K562 (cell line): ENCODE measurements at regions not wholly inside any gene's neighbourhood (a gene's known extent, or its start where the extent isn't known, plus 50 kb on each side); places are given as distances from the start of the nearest gene placed in this dataset.

Experiments
- TF ChIP-seq, protein P1 (sequence below): fragments of 200-600 bp; sonication (generic); IDR thresholded peaks from one replicate; pipeline ENCODE4 v1.6.1; 2012; ENCODE audit warnings: mild to moderate bottlenecking, low read depth, low read length, inconsistent platforms

DNA sequence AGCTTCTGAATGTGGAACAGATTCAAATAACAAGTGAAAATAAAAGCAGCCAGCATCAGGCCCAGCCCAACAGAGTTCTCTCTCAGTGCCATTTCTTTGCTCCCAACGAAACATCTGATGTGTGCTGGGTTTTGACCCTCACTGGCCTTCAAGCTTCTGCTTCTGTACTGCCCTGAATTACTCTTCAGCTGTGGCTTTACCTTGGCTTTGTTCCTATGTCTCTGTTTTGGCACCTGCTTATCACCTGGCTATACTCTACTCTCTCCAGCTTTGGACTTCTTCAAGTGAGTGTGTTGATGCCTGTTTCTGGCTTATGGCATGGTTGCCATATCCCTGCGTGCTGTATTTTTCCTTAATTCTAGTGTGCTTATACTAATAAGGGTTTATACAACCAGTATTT lies 768.3 kb downstream of the SORCS1 start (continued):
- TF ChIP-seq, protein P1, sequence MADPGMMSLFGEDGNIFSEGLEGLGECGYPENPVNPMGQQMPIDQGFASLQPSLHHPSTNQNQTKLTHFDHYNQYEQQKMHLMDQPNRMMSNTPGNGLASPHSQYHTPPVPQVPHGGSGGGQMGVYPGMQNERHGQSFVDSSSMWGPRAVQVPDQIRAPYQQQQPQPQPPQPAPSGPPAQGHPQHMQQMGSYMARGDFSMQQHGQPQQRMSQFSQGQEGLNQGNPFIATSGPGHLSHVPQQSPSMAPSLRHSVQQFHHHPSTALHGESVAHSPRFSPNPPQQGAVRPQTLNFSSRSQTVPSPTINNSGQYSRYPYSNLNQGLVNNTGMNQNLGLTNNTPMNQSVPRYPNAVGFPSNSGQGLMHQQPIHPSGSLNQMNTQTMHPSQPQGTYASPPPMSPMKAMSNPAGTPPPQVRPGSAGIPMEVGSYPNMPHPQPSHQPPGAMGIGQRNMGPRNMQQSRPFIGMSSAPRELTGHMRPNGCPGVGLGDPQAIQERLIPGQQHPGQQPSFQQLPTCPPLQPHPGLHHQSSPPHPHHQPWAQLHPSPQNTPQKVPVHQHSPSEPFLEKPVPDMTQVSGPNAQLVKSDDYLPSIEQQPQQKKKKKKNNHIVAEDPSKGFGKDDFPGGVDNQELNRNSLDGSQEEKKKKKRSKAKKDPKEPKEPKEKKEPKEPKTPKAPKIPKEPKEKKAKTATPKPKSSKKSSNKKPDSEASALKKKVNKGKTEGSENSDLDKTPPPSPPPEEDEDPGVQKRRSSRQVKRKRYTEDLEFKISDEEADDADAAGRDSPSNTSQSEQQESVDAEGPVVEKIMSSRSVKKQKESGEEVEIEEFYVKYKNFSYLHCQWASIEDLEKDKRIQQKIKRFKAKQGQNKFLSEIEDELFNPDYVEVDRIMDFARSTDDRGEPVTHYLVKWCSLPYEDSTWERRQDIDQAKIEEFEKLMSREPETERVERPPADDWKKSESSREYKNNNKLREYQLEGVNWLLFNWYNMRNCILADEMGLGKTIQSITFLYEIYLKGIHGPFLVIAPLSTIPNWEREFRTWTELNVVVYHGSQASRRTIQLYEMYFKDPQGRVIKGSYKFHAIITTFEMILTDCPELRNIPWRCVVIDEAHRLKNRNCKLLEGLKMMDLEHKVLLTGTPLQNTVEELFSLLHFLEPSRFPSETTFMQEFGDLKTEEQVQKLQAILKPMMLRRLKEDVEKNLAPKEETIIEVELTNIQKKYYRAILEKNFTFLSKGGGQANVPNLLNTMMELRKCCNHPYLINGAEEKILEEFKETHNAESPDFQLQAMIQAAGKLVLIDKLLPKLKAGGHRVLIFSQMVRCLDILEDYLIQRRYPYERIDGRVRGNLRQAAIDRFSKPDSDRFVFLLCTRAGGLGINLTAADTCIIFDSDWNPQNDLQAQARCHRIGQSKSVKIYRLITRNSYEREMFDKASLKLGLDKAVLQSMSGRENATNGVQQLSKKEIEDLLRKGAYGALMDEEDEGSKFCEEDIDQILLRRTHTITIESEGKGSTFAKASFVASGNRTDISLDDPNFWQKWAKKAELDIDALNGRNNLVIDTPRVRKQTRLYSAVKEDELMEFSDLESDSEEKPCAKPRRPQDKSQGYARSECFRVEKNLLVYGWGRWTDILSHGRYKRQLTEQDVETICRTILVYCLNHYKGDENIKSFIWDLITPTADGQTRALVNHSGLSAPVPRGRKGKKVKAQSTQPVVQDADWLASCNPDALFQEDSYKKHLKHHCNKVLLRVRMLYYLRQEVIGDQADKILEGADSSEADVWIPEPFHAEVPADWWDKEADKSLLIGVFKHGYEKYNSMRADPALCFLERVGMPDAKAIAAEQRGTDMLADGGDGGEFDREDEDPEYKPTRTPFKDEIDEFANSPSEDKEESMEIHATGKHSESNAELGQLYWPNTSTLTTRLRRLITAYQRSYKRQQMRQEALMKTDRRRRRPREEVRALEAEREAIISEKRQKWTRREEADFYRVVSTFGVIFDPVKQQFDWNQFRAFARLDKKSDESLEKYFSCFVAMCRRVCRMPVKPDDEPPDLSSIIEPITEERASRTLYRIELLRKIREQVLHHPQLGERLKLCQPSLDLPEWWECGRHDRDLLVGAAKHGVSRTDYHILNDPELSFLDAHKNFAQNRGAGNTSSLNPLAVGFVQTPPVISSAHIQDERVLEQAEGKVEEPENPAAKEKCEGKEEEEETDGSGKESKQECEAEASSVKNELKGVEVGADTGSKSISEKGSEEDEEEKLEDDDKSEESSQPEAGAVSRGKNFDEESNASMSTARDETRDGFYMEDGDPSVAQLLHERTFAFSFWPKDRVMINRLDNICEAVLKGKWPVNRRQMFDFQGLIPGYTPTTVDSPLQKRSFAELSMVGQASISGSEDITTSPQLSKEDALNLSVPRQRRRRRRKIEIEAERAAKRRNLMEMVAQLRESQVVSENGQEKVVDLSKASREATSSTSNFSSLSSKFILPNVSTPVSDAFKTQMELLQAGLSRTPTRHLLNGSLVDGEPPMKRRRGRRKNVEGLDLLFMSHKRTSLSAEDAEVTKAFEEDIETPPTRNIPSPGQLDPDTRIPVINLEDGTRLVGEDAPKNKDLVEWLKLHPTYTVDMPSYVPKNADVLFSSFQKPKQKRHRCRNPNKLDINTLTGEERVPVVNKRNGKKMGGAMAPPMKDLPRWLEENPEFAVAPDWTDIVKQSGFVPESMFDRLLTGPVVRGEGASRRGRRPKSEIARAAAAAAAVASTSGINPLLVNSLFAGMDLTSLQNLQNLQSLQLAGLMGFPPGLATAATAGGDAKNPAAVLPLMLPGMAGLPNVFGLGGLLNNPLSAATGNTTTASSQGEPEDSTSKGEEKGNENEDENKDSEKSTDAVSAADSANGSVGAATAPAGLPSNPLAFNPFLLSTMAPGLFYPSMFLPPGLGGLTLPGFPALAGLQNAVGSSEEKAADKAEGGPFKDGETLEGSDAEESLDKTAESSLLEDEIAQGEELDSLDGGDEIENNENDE = no peak
- TF ChIP-seq, all 486 proteins: peak for 0
